GM21529 (cell line): ENCODE measurements at regions not wholly inside any gene's neighbourhood (a gene's known extent, or its start where the extent isn't known, plus 50 kb on each side); places are given as distances from the start of the nearest gene placed in this dataset.
"Not testable (repeated sequence)": the region's sequence is repeated elsewhere in the genome, so short reads cannot be mapped to it uniquely, and the experiment has no call there.

Source experiments
- ATAC-seq: cut with Tn5 transposase; IDR thresholded peaks from one replicate; pipeline ENCODE4 v1.9.1; 2021; ENCODE audit not compliant: unreplicated experiment

GRCh38 chr9:62655705-62656104, 1465.9 kb downstream of the SPATA31A7 start:
- not testable (repeated sequence) for ATAC-seq

- ATAC-seq: not testable (repeated sequence)
Observed at GRCh38 chr9:62662733-62663507, 1473.1 kb downstream of the SPATA31A7 start.

- ATAC-seq: not testable (repeated sequence)
Observed at GRCh38 chr9:62663512-62663911, 1473.7 kb downstream of the SPATA31A7 start.

- ATAC-seq: not testable (repeated sequence)
Observed at GRCh38 chr9:62667137-62667824, 1477.4 kb downstream of the SPATA31A7 start.

GRCh38 chr9:62677016-62677415, 1487.2 kb downstream of the SPATA31A7 start:
- not testable (repeated sequence) for ATAC-seq

GRCh38 chr9:62678336-62678735, 1488.5 kb downstream of the SPATA31A7 start:
- peak; percentile 59 for ATAC-seq

- ATAC-seq: peak; percentile 46
Observed at GRCh38 chr9:62679020-62679419, 1489.2 kb downstream of the SPATA31A7 start.

- not testable (repeated sequence) for ATAC-seq
Observed at GRCh38 chr9:62684833-62685647, 1495.2 kb downstream of the SPATA31A7 start.

GRCh38 chr9:62686313-62686712, 1496.5 kb downstream of the SPATA31A7 start:
- not testable (repeated sequence) for ATAC-seq

- not testable (repeated sequence) for ATAC-seq
Observed at GRCh38 chr9:62693019-62693418, 1503.2 kb downstream of the SPATA31A7 start.

- not testable (repeated sequence) for ATAC-seq
Observed at GRCh38 chr9:62711317-62711716, 1521.5 kb downstream of the SPATA31A7 start.

GRCh38 chr9:62725580-62725979, 1535.7 kb downstream of the SPATA31A7 start:
- not testable (repeated sequence) for ATAC-seq

- ATAC-seq: peak; percentile 94
Observed at GRCh38 chr9:62730229-62731000, 1540.6 kb downstream of the SPATA31A7 start.

- ATAC-seq: not testable (repeated sequence)
Observed at GRCh38 chr9:62731015-62731414, 1541.2 kb downstream of the SPATA31A7 start.

- ATAC-seq: not testable (repeated sequence)
Observed at GRCh38 chr9:62737004-62737606, 1547.3 kb downstream of the SPATA31A7 start.

- ATAC-seq: not testable (repeated sequence)
Observed at GRCh38 chr9:62737915-62738314, 1548.1 kb downstream of the SPATA31A7 start.

- ATAC-seq: not testable (repeated sequence)
Observed at GRCh38 chr9:62745774-62746529, 1556.1 kb downstream of the SPATA31A7 start.
